Prostate gland (tissue), 2 donors: ENCODE measurements at regions not wholly inside any gene's neighbourhood (a gene's known extent, or its start where the extent isn't known, plus 50 kb on each side); places are given as distances from the start of the nearest gene placed in this dataset.

ENCODE experiments used
- DNase-seq: peaks from one replicate; pipeline ENCODE4 v3.0.0-alpha.2; 2019; ENCODE audit warnings: low spot score
- H3K27ac ChIP-seq, 2 donors: fragments of 200-600 bp; sonication (generic); 2 replicates each; pipeline ENCODE4 v1.5.1; 2017 to 2019
- H3K27me3 ChIP-seq: fragments of 200-600 bp; sonication (generic); replicated peaks from 2 replicates; pipeline ENCODE4 v1.5.1; 2019; ENCODE audit not compliant: insufficient read depth
- H3K36me3 ChIP-seq, 2 donors: fragments of 200-600 bp; sonication (generic); 1 replicate in 1 of 2; 2 replicates in 1 of 2; pipeline versions ENCODE4 v1.5.1 to v1.8.1; 2017 to 2019
- H3K4me1 ChIP-seq: fragments of 200-600 bp; sonication (generic); replicated peaks from 2 replicates; pipeline ENCODE4 v1.5.1; 2019
- H3K4me3 ChIP-seq, 2 donors: fragments of 200-600 bp; sonication (generic); 2 replicates each; pipeline ENCODE4 v1.5.1; 2017 to 2019
- H3K9me3 ChIP-seq: fragments of 200-600 bp; sonication (generic); 2 replicates; pipeline ENCODE4 v1.5.1; 2017
- POLR2A ChIP-seq: fragments of 450-650 bp; IDR thresholded peaks from one replicate; pipeline ENCODE4 v1.6.1; 2016; ENCODE audit warnings: antibody characterized with exemption, mild to moderate bottlenecking
- POLR2AphosphoS5 ChIP-seq: sonication (generic); formaldehyde crosslinking; IDR thresholded peaks from one replicate; pipeline ENCODE4 v1.6.1; 2017; ENCODE audit warnings: antibody characterized with exemption
- WGBS: methylation state at CpG from one replicate; pipeline ENCODE4 v1.1.5; 2018; 5-methylcytosine and 5-hydroxymethylcytosine counted together
- intact Hi-C: fragments of 100-400 bp; cut with DNase I; formaldehyde crosslinking; loops from one replicate; pipeline ENCODE4 v1.14.2; 2022
- TF ChIP-seq, protein P1 (sequence below), 4 experiments: fragments of 200-600 bp in 2 of 4; fragments of 450-650 bp in 2 of 4; sonication (generic) in 2 of 4; IDR thresholded peaks; 1 replicate in 3 of 4; 2 replicates in 1 of 4; pipeline ENCODE4 v1.5.1; 2016 to 2019; ENCODE audit warnings: antibody characterized with exemption in 4 of 4, mild to moderate bottlenecking in 2 of 4, moderate library complexity in 2 of 4

DNA sequence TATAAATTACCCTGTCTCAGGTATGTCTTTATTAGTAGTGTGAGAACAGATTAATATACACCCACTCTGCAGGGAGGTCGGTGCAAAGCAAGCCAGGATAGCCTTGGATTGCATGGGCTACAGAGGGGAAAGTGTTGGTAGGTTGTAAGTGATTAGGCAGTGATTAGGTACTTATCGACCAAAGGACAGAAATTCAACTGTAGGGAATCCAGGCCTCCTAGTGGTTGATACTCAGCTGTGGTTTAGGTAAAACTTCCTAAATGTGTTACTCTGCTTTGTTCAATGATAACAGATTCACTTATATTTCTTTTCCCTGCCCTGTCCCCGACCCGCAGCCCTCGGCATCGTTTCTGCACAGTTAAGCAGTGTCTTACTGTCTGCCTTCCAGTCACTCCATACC lies 444.0 kb downstream of the FIGN start:
- H3K36me3 ChIP-seq: no peaks in the 10 kb centered on the region
- no peak overlapping the region for H3K27ac ChIP-seq
- no peaks in the 10 kb centered on the region for H3K9me3 ChIP-seq
- TF ChIP-seq POLR2A (no peak), POLR2AphosphoS5 (no peak)
- TF ChIP-seq, protein P1, sequence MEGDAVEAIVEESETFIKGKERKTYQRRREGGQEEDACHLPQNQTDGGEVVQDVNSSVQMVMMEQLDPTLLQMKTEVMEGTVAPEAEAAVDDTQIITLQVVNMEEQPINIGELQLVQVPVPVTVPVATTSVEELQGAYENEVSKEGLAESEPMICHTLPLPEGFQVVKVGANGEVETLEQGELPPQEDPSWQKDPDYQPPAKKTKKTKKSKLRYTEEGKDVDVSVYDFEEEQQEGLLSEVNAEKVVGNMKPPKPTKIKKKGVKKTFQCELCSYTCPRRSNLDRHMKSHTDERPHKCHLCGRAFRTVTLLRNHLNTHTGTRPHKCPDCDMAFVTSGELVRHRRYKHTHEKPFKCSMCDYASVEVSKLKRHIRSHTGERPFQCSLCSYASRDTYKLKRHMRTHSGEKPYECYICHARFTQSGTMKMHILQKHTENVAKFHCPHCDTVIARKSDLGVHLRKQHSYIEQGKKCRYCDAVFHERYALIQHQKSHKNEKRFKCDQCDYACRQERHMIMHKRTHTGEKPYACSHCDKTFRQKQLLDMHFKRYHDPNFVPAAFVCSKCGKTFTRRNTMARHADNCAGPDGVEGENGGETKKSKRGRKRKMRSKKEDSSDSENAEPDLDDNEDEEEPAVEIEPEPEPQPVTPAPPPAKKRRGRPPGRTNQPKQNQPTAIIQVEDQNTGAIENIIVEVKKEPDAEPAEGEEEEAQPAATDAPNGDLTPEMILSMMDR (IDR thresholded peaks at IDR 0.05): no peak
- no peak overlapping the region for H3K4me3 ChIP-seq
- intact Hi-C loops: no loop called here
- 86% methylated on average over 6 of the region's 6 CpGs for WGBS
- H3K4me1 ChIP-seq: no peaks in the 10 kb centered on the region
- DNase-seq: no peak
- H3K27me3 ChIP-seq: no peaks in the 10 kb centered on the region

DNA sequence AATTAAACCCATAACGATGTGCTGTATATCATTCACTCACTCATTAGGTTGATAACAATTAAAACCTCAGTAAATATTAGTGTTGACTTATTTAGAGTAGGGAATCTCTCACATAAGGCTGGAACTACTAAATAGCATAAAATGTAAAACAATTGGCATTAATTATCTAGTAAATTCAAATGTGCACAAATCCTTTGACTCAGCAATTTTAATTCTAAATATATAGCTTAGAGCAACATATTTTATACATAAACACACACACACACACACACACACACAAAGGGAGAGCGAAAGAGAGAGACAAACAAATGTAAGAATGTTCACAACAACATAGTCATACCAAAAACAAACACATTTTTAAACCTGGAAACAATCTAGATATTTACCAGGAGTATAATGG lies 443.1 kb upstream of the KCNH7 start:
- H3K27ac ChIP-seq: no peak overlapping the region
- no peaks in the 10 kb centered on the region for H3K27me3 ChIP-seq
- DNase-seq: no peak
- H3K4me3 ChIP-seq: no peak overlapping the region
- H3K4me1 ChIP-seq: no peaks in the 10 kb centered on the region
- H3K9me3 ChIP-seq: no peaks in the 10 kb centered on the region
- TF ChIP-seq, protein P1 (IDR thresholded peaks at IDR 0.05): no peak
- no peak for TF ChIP-seq POLR2A
- TF ChIP-seq POLR2AphosphoS5: no peak
- H3K36me3 ChIP-seq: no peaks in the 10 kb centered on the region
- WGBS: 90% methylated on average over 2 of the region's 2 CpGs
- intact Hi-C loops: no loop called here

DNA sequence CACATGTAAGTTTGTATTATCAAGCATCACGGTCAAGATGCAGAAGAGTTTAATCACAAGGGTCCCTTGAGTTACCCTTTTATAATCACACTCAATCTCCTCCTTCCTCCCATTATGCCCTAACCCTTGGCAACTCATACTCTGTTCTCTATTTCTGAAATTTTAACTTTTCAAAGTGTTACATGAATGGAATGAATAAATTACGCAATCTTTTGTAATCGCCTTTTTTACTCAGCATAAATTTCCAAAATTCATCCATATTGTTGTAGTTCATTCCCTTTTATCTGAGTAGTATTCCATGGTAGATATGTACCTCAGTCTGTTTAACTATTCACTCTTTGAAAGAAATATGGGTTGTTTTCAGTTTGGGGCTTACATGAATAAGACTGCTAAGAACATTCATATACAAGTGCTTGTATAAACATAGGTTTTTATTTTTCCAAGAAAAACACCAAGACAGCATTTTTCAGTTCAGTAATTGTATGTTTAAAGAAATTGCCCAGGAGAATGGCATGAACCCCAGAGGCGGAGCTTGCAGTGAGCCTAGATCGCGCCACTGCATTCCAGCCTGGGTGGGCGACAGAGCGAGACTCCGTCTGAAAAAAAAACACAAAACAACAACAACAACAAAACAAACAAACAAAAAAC lies 430.9 kb upstream of the KCNH7 start:
- Histone ChIP-seq H3K27ac (no peak overlapping the region), H3K9me3 (no peaks in the 10 kb centered on the region), H3K4me3 (no peak overlapping the region), H3K27me3 (no peaks in the 10 kb centered on the region), H3K36me3 (no peaks in the 10 kb centered on the region), H3K4me1 (no peaks in the 10 kb centered on the region)
- no peak for DNase-seq
- intact Hi-C loops: no loop called here
- WGBS: 91% methylated on average over 9 of the region's 9 CpGs
- TF ChIP-seq, protein P1 (IDR thresholded peaks at IDR 0.05): no peak
- TF ChIP-seq POLR2AphosphoS5: no peak
- no peak for TF ChIP-seq POLR2A

DNA sequence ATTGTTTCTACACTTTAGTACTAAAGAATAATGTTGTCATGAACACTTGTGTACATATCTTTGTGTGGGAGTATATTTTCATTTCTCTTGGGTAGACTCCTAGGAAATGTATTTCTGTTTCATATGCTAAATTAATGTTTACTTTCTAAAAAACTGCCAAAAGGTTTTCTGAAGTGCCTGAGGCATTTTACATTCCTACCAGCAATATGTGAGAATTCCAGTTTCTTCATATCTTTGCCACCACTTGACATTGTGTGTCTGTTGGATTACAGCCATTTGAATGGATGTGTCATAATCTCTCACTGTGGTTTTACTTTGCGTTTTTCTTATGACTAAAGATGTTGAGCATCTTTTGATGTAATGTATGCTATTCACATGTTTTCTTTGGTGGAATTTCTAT lies 428.2 kb upstream of the KCNH7 start:
- Histone ChIP-seq H3K4me1 (no peaks in the 10 kb centered on the region), H3K27ac (no peak overlapping the region), H3K9me3 (no peaks in the 10 kb centered on the region), H3K36me3 (no peaks in the 10 kb centered on the region), H3K27me3 (no peaks in the 10 kb centered on the region), H3K4me3 (no peak overlapping the region)
- intact Hi-C loops: no loop called here
- DNase-seq: no peak
- WGBS: 47% methylated on average over 1 of the region's 1 CpG
- TF ChIP-seq, protein P1 (IDR thresholded peaks at IDR 0.05): no peak
- TF ChIP-seq POLR2A (no peak), POLR2AphosphoS5 (no peak)

DNA sequence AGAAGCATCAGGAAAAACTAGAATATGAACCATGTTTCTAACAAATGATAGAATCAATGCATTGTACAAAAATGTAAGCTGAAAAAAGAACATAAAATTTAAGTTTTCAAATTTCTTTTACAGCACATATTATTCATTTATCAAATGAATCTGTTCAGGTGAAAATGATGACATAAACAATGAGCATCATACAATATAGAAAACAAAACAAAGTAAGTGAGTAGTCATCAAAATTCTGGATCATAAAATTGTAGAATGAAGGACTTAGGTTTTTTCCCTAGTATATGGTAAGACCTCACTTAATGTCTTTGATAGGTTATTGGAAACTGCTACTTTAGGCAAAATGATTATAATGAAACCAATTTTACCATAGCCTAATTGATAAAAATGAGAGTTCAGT lies 427.0 kb upstream of the KCNH7 start:
- no peak for DNase-seq
- TF ChIP-seq, protein P1 (IDR thresholded peaks at IDR 0.05): no peak
- Histone ChIP-seq H3K27ac (no peak overlapping the region), H3K27me3 (no peaks in the 10 kb centered on the region), H3K4me1 (no peaks in the 10 kb centered on the region), H3K36me3 (no peaks in the 10 kb centered on the region), H3K4me3 (no peak overlapping the region), H3K9me3 (no peaks in the 10 kb centered on the region)
- intact Hi-C loops: no loop called here
